BE2C (cell line): ENCODE measurements at regions not wholly inside any gene's neighbourhood (a gene's known extent, or its start where the extent isn't known, plus 50 kb on each side); places are given as distances from the start of the nearest gene placed in this dataset.

Experiments
- DNase-seq: peaks from one replicate; pipeline ENCODE4 v3.0.0-alpha.2; 2020
- H3K27me3 ChIP-seq: fragments of 250-450 bp; sonication (Bioruptor Pico); 2 replicates; pipeline ENCODE4 v1.5.1; 2020; ENCODE audit warnings: mild to moderate bottlenecking
- H3K36me3 ChIP-seq: fragments of 250-450 bp; sonication (Bioruptor Pico); 2 replicates; pipeline ENCODE4 v1.5.1; 2020; ENCODE audit warnings: mild to moderate bottlenecking
- H3K4me1 ChIP-seq: fragments of 250-450 bp; sonication (Bioruptor Pico); 2 replicates; pipeline ENCODE4 v1.5.1; 2020
- H3K4me3 ChIP-seq: 2 replicates; pipeline ENCODE4 v1.5.1; 2011; ENCODE audit warnings: low read depth, low read length
- H3K9me3 ChIP-seq: fragments of 250-450 bp; sonication (Bioruptor Pico); 2 replicates; pipeline ENCODE4 v1.5.1; 2020
- TF ChIP-seq, protein P1 (sequence below): IDR thresholded peaks from 2 replicates; pipeline ENCODE4 v1.5.1; 2012; ENCODE audit warnings: mild to moderate bottlenecking, low read depth, low read length

DNA sequence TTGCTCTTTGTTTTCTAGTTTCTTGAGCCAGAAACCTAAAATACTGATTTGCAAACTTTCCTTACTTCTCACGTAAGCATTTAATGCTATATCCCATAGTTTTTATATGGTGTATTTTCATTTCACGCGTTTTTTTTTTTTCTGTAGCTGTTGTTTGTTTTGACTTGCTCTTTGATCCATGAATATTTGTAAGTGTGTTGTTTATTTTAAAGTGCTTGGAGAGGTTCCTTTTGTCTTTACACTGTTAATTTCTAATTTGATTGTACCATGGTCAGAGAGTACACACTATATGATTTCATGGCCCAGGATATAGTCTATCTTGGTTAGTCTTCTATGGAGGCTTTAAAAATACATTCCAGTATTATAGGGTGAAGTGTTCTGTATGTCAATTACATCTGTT, 84.8 kb upstream of the RNF217 start:
- H3K4me1 ChIP-seq, result no peaks in the 10 kb centered on the region
- no peaks in the 10 kb centered on the region for H3K36me3 ChIP-seq
- DNase-seq, result no peak
- H3K27me3 ChIP-seq, result no peaks in the 10 kb centered on the region
- no peaks in the 10 kb centered on the region for H3K9me3 ChIP-seq
- TF ChIP-seq, protein P1, sequence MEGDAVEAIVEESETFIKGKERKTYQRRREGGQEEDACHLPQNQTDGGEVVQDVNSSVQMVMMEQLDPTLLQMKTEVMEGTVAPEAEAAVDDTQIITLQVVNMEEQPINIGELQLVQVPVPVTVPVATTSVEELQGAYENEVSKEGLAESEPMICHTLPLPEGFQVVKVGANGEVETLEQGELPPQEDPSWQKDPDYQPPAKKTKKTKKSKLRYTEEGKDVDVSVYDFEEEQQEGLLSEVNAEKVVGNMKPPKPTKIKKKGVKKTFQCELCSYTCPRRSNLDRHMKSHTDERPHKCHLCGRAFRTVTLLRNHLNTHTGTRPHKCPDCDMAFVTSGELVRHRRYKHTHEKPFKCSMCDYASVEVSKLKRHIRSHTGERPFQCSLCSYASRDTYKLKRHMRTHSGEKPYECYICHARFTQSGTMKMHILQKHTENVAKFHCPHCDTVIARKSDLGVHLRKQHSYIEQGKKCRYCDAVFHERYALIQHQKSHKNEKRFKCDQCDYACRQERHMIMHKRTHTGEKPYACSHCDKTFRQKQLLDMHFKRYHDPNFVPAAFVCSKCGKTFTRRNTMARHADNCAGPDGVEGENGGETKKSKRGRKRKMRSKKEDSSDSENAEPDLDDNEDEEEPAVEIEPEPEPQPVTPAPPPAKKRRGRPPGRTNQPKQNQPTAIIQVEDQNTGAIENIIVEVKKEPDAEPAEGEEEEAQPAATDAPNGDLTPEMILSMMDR, result no peak
- H3K4me3 ChIP-seq, result no peak overlapping the region

DNA sequence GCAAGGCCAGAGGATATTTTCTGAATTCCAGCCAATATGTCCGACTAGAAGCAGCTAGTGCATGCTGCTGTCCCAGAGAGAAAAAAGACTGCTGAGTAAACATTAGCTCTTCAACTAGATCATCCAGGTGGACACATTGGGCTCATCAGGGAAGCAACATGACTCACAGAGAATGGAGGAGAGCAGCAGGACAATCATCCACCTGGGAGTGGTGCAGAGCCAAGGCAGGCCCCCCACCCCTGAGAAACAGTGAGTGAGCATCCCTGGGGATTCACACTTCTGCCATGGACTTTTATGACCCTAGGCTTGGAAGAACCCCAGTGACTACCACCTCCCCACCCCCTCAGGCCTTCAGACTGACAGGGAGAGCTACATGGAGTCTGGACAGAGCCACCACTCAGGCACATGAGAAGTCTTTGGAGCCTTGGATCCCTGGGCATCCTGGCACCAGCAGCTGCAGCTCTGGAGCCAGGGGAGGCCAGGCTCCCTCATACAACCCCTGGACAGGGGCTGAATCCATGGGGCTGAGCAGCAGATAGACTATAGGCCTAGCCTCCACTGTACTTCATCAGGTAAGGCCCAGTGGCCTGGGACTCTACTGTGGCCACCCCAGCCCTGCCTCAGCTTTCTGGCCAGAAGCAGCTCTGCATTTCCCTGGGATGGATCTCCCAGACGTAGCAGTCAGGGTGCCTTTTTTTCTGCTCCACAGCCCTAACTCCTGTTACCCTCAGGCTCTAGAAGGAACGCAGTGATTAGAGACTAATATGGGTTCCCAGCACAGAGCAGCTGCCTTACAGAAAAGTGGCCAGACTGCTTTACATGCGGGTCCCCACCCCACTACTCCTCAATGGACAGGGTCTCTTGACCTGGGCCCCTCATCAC, 82.9 kb upstream of the RNF217 start:
- no peak for DNase-seq
- Histone ChIP-seq H3K4me1 (no peaks in the 10 kb centered on the region), H3K4me3 (no peak overlapping the region), H3K36me3 (no peaks in the 10 kb centered on the region), H3K27me3 (no peaks in the 10 kb centered on the region), H3K9me3 (no peaks in the 10 kb centered on the region)
- TF ChIP-seq, protein P1, result no peak

DNA sequence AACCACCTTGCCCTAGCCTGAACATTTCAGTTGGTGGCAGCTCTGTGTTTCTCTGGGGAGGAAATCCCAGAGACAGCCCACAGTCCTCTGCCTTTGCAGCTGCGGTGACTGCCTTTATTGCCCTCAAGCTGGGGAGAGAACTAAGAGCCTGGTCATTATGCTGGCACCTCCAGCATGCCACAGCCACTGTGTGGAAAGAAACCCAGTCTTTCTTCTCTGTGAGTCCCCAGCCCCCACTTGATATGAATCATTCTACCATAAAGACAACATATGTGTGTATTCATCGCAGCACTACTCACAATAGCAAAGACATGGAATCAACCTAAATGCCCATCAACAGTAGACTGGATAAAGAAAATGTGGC, 82.3 kb upstream of the RNF217 start:
- H3K4me1 ChIP-seq, result no peaks in the 10 kb centered on the region
- TF ChIP-seq, protein P1, result no peak
- no peaks in the 10 kb centered on the region for H3K36me3 ChIP-seq
- no peaks in the 10 kb centered on the region for H3K9me3 ChIP-seq
- H3K27me3 ChIP-seq, result no peaks in the 10 kb centered on the region
- DNase-seq, result no peak
- no peak overlapping the region for H3K4me3 ChIP-seq

DNA sequence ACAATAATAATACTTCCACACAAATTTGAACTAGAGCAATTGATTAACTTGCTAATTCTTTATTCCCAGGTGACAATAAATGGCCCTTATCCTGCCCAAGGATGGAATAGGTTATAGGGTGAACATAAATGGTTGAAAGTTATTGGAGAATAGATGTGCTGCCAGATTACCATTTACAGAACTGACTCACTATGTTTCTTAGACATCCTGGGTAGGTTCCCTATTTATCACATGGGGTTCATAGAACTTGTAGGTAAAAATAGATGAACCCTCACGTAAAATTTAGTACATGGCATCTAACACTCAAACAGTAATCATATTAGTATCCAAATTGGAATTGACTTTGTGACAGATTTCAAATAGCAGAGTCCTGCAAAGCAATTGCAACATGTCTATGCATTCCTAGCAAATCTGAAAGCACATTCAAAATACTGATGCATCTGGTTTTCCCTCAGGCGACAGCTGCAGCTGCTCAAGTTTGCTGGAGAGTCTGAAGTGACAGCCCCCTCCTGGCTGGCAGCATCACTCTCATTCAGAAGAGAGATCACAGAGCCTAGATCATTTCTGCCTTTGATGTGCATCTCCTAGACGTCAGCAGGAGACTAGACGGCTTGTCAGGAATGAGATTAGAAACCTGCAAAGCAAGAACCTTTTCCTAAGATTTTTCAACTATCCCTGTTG, 80.2 kb upstream of the RNF217 start:
- Histone ChIP-seq H3K4me1 (no peaks in the 10 kb centered on the region), H3K36me3 (no peaks in the 10 kb centered on the region), H3K27me3 (no peaks in the 10 kb centered on the region), H3K9me3 (no peaks in the 10 kb centered on the region), H3K4me3 (no peak overlapping the region)
- TF ChIP-seq, protein P1, result no peak
- DNase-seq, result peak; percentile 40

DNA sequence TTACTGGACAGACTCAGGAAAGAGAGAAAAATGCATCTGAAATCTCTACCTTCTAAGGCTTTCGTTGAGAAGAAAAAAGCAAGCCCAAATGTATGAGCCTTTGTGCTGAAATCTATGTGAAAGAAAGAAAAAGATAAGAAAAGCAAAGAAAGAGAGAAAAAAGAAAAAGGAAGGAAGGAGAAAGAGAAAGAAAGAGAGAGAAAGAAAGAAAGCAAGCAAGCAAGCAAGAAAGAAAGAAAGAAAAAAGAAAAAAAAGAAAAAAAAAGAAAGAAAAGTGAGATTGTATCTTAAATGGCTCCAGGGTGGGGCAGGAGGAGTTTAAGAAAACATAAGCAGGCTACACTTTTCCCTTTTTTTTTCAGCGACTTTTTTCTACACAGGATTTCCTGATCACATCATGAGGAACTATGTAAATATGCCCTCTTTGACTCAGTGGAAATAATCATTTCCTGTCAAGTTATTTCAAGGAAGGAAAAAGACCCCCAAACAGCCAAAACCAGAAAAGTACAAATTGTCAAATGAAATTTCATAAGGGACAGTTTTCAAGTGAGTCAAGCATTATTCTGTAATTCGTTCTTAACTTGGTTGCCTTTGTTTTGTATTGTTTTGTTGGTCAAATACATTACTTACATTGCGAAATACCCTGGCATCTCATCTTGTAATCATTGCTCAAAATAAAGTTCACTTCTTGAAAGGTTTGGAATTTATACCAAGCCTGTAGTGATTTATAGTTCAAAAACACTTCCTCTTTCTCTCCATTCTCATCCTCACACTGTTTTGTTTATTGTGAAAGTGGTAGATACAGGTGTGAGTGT, 79.5 kb upstream of the RNF217 start:
- TF ChIP-seq, protein P1, result no peak
- no peak for DNase-seq
- Histone ChIP-seq H3K4me3 (no peak overlapping the region), H3K9me3 (no peaks in the 10 kb centered on the region), H3K4me1 (no peaks in the 10 kb centered on the region), H3K36me3 (no peaks in the 10 kb centered on the region), H3K27me3 (no peaks in the 10 kb centered on the region)
